Sciatic nerve (tissue), 2 donors: ENCODE measurements at regions not wholly inside any gene's neighbourhood (a gene's known extent, or its start where the extent isn't known, plus 50 kb on each side); places are given as distances from the start of the nearest gene placed in this dataset.

Experiments
- ATAC-seq: fragments of 200-7000 bp; cut with Tn5 transposase; one replicate; pipeline ENCODE4 v1.9.1; 2020; ENCODE audit warnings: mild to moderate bottlenecking, moderate library complexity
- DNase-seq: peaks from one replicate; pipeline ENCODE4 v3.0.0-alpha.2; 2020; ENCODE audit warnings: low spot score
- intact Hi-C: fragments of 100-400 bp; cut with DNase I; formaldehyde crosslinking; loops from one replicate; pipeline ENCODE4 v1.14.2; 2022
- donor health status: DM: no; HTN: no; CAD: no.
- donor health status: DM: no; HTN: no; CAD: no.

GRCh38 chr10:43868952-43869351 is 220.3 kb upstream of the ZNF32 start:
- intact Hi-C loops: no loop called here
- no peak for ATAC-seq
- DNase-seq: peak; percentile 50

- DNase-seq (peak; percentile 55), ATAC-seq (no peak)
- intact Hi-C loops: no loop called here
Observed at GRCh38 chr10:43867667-43868565, 219.2 kb upstream of the ZNF32 start.

GRCh38 chr10:43867113-43867512 is 218.4 kb upstream of the ZNF32 start:
- ATAC-seq: no peak
- peak; percentile 43 for DNase-seq
- intact Hi-C loops: no loop called here

GRCh38 chr10:43866712-43867111 is 218.0 kb upstream of the ZNF32 start:
- ATAC-seq (no peak), DNase-seq (peak; percentile 51)
- intact Hi-C loops: no loop called here

- DNase-seq (no peak), ATAC-seq (no peak)
- intact Hi-C loops: no loop called here
Observed at GRCh38 chr10:43865265-43866135, 216.8 kb upstream of the ZNF32 start.

- no peak for ATAC-seq
- DNase-seq: no peak
- intact Hi-C loops: no loop called here
Observed at GRCh38 chr10:43864656-43865055, 216.0 kb upstream of the ZNF32 start.

GRCh38 chr10:43863859-43864591 is 215.3 kb upstream of the ZNF32 start:
- intact Hi-C loops: no loop called here
- ATAC-seq (peak; percentile 73), DNase-seq (peak; percentile 53)

GRCh38 chr10:43863270-43863669 is 214.6 kb upstream of the ZNF32 start:
- DNase-seq (peak; percentile 52), ATAC-seq (no peak)
- intact Hi-C loops: no loop called here

- no peak for ATAC-seq
- intact Hi-C loops: no loop called here
- DNase-seq: peak; percentile 41
Observed at GRCh38 chr10:43862756-43863155, 214.1 kb upstream of the ZNF32 start.

- intact Hi-C loops: no loop called here
- peak; percentile 31 for ATAC-seq
- peak; percentile 51 for DNase-seq
Observed at GRCh38 chr10:43861966-43862751, 213.5 kb upstream of the ZNF32 start.

- intact Hi-C loops: no loop called here
- no peak for DNase-seq
Observed at GRCh38 chr10:43859016-43859525, 210.4 kb upstream of the ZNF32 start.

GRCh38 chr10:43857931-43858315 is 209.2 kb upstream of the ZNF32 start:
- DNase-seq: no peak
- ATAC-seq: no peak
- intact Hi-C loops: no loop called here

More at GRCh38 chr10:43859016-43859525, 210.4 kb upstream of the ZNF32 start:
- no peak for ATAC-seq

GRCh38 chr10:43857206-43857930 is 208.7 kb upstream of the ZNF32 start:
- ATAC-seq (no peak), DNase-seq (peak; percentile 54)
- intact Hi-C loops: no loop called here

- no peak for ATAC-seq
- DNase-seq: peak; percentile 38
- intact Hi-C loops: no loop called here
Observed at GRCh38 chr10:43856299-43856698, 207.6 kb upstream of the ZNF32 start.

GRCh38 chr10:43855667-43856210 is 207.1 kb upstream of the ZNF32 start:
- ATAC-seq (peak; percentile 26), DNase-seq (peak; percentile 47)
- intact Hi-C loops: no loop called here

- intact Hi-C loops: no loop called here
Observed at GRCh38 chr10:43854007-43854406, 205.3 kb upstream of the ZNF32 start.

GRCh38 chr10:43853369-43853768 is 204.7 kb upstream of the ZNF32 start:
- peak; percentile 56 for DNase-seq
- intact Hi-C loops: no loop called here
- ATAC-seq: no peak

More at GRCh38 chr10:43854007-43854406, 205.3 kb upstream of the ZNF32 start:
- ATAC-seq: peak; percentile 43
- DNase-seq: peak; percentile 46
